ENCODE measurements at regions not wholly inside any gene's neighbourhood (a gene's known extent, or its start where the extent isn't known, plus 50 kb on each side); places are given as distances from the start of the nearest gene placed in this dataset.
"Not testable (repeated sequence)": the region's sequence is repeated elsewhere in the genome, so short reads cannot be mapped to it uniquely, and the experiment has no call there.

DNA sequence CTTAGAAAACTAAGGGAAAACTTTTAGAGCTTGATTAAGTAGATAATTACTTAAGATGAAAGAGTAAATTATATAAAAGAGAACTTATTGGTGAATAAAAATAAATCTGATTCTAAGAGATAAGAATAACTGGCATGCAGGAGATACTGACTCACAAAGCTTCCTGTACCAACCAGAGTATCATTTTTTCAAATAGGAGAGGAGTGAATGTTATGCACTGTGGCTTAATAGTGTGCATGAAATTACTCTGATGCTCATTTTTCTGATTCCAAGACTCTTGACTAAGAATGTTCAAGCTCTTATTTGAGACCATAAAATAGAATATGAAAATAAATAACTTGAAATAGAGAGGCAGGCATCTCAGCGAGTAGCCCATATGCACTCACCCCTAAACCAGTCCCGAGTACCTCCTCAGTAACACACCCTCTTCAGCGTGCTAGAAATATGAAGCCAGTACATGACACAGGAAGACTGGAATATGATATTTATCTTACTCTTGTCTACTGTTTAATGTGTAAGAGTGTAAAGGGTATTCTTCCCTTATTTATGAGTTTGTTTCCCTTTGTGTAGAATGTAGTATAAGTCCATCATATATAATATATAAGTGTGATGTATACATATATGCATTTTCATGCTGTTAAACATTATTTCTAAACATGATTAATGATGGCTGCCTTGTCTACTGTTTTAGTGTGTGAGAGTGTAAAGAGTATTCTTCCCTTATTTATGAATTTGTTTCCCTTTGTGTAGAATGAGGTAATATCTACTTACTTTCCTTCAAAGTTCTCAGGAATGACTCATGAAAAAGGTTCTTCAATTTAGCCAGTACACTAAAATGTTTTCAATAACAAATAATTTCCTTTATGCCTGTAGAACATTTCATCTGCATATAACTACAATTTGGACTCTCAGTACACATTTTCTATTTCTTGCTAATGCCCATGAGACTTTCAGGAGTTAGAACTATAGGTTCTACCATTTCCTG is 99.2 kb upstream of the PALMD start:
- DNase-seq (ENCODE audit: low read depth, low spot score), result no peak
- H3K4me3 ChIP-seq (ENCODE audit: low read depth, low read length), result no peak overlapping the region
- ChIA-PET POLR2A (no interaction called here), CTCF (interaction anchor here (1.0 to 1.7 kb wide), 3 partner anchors 9 to 192 kb away, joined by 3 to 5 read pairs (median 3); no protein-coding TSS in a partner anchor)
- TF ChIP-seq, protein P1, sequence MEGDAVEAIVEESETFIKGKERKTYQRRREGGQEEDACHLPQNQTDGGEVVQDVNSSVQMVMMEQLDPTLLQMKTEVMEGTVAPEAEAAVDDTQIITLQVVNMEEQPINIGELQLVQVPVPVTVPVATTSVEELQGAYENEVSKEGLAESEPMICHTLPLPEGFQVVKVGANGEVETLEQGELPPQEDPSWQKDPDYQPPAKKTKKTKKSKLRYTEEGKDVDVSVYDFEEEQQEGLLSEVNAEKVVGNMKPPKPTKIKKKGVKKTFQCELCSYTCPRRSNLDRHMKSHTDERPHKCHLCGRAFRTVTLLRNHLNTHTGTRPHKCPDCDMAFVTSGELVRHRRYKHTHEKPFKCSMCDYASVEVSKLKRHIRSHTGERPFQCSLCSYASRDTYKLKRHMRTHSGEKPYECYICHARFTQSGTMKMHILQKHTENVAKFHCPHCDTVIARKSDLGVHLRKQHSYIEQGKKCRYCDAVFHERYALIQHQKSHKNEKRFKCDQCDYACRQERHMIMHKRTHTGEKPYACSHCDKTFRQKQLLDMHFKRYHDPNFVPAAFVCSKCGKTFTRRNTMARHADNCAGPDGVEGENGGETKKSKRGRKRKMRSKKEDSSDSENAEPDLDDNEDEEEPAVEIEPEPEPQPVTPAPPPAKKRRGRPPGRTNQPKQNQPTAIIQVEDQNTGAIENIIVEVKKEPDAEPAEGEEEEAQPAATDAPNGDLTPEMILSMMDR (IDR thresholded peaks at IDR 0.05; ENCODE audit: insufficient read depth, low read length, missing control alignments), result no peak

DNA sequence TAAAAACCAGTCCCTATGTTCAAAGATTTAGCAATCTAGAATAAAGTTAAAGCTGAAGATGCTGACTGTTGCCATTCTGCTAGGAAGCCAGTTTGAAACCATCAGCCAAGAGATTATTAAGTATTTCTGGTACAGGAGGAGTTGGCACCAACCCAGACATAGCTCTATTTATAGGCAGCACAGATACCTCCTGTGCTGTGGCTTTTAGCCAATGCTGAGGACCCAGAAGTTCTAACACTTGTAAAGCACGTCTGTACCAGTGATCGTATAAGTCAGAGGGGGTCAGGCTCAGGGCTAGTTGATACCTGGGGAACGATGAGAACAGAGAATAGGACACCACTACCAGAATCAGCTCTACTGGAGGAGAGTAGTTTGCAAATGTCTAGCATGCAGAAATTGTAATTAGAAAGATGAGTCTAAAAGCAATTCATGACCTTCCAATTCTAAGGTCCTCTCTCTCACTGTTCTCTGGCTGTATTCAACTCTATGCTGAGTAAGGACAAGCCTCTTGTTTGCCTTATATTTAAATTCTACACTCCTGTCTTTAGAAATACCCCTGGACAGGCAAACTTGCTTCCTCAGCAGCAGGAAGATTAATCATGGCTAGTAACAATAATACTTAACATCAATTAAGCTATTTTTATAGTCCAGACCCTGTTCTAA is 96.8 kb upstream of the PALMD start:
- ChIA-PET CTCF (interaction anchor here (0.9 to 1.7 kb wide), 2 partner anchors 22 kb away, joined by 3 to 5 read pairs; no protein-coding TSS in a partner anchor), POLR2A (no interaction called here)
- TF ChIP-seq, protein P1 (IDR thresholded peaks at IDR 0.05; ENCODE audit: insufficient read depth, low read length, missing control alignments), result no peak
- H3K4me3 ChIP-seq (ENCODE audit: low read depth, low read length), result no peak overlapping the region
- DNase-seq (ENCODE audit: low read depth, low spot score), result no peak

DNA sequence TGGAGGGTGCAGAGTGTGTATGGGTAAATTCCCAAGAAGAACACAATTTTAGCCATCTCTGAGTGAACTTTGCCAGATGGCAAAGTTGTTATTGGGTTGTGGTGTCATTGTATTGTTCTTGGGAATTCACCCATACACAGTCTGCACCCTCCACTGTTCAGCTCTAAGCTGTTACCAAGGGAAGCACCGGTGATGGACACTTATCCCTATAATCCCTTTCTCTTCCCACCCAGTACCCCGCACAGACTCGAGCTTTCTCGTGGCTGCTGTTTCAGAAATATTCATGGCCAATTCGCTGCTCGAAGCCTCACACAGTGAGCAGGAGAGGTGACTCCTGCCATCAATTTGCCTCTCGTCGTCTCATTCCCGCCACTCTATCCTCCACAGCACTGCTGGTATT is 95.7 kb upstream of the PALMD start:
- CTCF ChIA-PET, result no interaction called here
- no peak for DNase-seq (ENCODE audit: low read depth, low spot score)
- no peak overlapping the region for H3K4me3 ChIP-seq (ENCODE audit: low read depth, low read length)
- TF ChIP-seq, protein P1 (IDR thresholded peaks at IDR 0.05; ENCODE audit: insufficient read depth, low read length, missing control alignments), result no peak
- POLR2A ChIA-PET, result no interaction called here

DNA sequence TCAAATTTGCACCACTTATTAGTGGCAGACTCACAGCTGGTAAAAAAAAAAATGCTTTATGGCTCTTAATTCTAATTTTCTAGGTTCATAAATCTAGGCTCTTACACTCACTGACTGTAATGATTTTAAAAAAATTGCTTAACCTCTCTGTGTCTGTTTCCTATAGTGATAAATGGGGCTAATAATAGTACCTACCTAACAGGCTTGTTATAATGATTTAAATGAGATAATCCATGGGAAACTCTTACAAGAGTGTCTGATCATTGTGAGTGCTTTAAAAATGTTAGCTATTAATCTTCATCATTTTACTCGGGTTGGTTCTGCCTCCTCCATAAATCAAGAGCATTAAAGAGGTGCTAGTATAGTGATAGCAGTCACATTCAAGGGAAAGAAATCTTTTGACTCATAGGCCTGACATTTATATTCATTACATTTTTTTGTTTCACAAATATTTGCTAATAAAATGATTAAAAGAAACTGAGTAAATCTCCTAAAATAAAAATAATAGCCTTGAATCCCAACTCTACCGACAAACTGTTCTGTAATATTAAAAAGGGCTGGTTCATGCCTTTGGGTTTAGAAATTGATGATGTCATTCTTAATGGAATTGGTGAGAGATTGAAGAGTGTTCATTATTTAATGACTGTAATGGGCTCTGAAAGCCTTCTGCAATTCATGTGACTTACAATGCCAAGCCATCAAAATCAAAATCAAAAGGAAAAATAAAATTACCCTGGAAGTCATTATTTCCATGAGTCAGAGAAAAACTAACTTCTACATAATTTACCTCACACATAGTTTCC is 93.9 kb upstream of the PALMD start:
- CTCF ChIA-PET, result no interaction called here
- DNase-seq (ENCODE audit: low read depth, low spot score), result no peak
- no peak overlapping the region for H3K4me3 ChIP-seq (ENCODE audit: low read depth, low read length)
- POLR2A ChIA-PET, result no interaction called here
- TF ChIP-seq, protein P1 (IDR thresholded peaks at IDR 0.05; ENCODE audit: insufficient read depth, low read length, missing control alignments), result no peak

DNA sequence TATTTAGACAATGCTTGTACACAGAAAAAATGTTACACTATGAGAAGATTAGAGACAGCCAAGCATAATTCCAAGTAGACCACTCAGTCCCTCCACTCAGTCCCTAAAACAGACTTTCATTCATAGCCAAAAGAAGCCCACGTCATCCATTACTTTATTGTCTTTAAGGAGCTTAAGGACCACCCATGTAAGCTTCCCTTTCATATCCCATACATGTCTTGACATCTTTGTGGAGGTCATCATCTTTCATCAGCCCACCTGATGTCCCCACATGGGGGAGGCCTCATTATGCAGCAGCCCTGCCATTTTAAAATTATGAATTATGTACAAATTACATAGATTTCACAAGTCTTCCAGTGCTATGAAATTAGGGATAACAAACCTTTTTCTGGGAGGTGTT is 92.6 kb upstream of the PALMD start:
- CTCF ChIA-PET, result no interaction called here
- DNase-seq (ENCODE audit: low read depth, low spot score), result no peak
- POLR2A ChIA-PET, result no interaction called here
- TF ChIP-seq, protein P1 (IDR thresholded peaks at IDR 0.05; ENCODE audit: insufficient read depth, low read length, missing control alignments), result no peak
- H3K4me3 ChIP-seq (ENCODE audit: low read depth, low read length), result no peak overlapping the region

DNA sequence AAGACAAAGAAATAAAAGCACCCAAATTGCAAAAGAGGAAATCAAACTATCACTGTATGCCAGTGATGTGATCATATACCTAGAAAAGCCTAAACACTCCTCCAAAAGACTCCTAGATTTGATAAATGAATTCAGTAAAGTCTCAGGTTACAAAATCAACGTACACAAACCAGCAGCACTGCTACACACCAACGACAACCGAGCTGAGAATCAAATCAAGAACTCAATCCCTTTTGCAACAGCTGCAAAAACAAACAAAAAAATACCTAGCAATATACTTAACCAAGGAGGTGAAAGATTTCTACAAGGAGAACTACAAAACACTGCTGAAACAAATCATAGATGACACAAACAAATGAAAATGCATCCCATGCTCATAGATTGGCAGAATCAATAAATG is 92.1 kb upstream of the PALMD start:
- POLR2A ChIA-PET; CTCF ChIA-PET; H3K4me3 ChIP-seq (ENCODE audit: low read depth, low read length); DNase-seq (ENCODE audit: low read depth, low spot score): not testable (repeated sequence)

Data from AG04449 (cell line).